GM21786 (cell line): ENCODE measurements at regions not wholly inside any gene's neighbourhood (a gene's known extent, or its start where the extent isn't known, plus 50 kb on each side); places are given as distances from the start of the nearest gene placed in this dataset.
"Not testable (repeated sequence)": the region's sequence is repeated elsewhere in the genome, so short reads cannot be mapped to it uniquely, and the experiment has no call there.

Experiments
- ATAC-seq: cut with Tn5 transposase; IDR thresholded peaks from one replicate; pipeline ENCODE4 v1.9.1; 2021; ENCODE audit not compliant: unreplicated experiment

DNA sequence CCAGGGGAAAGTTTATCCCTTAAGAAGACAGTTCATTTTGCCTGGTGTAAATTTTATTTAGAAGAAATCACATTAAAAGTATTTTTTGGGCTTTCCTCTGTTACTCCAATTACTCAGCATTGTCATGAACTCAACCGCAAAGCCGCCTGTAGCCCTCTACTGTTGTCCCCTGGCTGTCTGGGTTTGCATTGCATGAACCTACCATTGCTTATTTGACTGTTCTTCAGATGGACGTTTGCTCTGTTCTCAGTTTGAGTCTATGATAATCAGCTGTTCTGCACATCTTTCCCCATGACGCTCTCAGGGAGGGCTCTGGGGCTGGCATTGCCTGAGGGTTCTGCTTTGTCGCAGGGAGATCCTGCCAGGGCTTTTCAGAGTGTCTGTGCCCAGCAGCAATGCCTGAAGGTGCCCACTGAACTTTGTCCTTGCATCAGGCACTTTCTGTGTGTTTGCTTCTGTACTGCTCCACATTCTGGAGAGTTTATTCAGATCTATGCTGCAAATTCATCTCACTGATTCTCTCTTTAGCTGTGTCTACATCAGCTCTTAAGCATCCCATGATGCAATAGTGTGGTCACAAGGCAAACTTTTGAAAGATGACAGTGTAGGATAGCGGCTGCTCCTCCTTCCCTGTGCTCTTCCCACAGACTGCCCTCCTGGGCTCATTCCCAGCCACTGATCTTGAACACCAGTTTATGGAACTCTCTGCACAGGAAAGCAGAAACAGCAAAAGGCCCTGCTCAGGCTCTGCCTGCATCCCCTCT is 370.8 kb downstream of the TMEM121 start:
- ATAC-seq, result not testable (repeated sequence)

DNA sequence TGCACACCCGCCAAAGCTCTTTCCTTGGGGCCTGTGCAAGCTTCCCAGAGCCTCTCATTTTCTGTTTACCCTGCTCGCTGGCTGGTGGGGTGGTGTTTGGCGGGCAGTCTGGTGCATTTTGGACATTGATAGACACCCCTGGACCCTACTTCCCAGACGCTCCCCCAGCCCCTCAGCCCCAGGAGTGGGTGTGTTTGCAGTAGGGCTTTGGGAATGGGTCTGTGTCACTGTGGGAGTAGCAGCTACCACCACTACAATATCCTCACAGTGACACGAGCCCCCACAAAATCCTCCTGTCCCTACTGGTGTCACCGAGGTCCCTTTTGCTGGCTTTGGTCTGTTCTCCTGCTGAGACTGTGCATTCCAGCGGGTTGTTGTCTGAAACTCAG is 371.3 kb downstream of the TMEM121 start:
- no peak for ATAC-seq

DNA sequence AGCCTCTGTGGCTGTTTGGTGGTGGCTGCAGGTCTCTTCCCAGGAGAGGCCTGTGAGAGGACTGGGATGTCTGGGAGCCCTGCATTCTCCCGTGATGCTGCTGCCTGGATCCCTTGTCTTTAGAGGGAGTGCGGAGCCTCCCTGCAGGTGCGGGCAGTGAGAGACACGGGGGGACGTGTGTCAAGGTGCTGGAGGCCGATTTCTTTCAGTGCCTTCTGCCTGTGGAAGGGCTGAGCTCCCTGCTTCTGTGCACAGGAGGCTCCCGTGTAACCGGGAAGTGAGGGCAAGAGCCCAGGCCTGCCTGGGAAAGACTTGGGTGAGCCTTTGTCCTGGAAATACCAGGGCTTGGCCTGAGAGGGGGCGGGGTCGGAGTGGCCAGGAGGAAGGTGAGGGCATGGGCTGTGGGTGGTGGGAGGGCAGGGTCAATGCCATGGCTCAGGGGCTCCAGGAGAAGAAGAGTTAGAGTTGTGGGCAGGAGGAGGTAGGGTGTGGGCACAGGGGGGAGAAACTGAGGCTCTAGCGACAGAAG is 372.2 kb downstream of the TMEM121 start:
- no peak for ATAC-seq

DNA sequence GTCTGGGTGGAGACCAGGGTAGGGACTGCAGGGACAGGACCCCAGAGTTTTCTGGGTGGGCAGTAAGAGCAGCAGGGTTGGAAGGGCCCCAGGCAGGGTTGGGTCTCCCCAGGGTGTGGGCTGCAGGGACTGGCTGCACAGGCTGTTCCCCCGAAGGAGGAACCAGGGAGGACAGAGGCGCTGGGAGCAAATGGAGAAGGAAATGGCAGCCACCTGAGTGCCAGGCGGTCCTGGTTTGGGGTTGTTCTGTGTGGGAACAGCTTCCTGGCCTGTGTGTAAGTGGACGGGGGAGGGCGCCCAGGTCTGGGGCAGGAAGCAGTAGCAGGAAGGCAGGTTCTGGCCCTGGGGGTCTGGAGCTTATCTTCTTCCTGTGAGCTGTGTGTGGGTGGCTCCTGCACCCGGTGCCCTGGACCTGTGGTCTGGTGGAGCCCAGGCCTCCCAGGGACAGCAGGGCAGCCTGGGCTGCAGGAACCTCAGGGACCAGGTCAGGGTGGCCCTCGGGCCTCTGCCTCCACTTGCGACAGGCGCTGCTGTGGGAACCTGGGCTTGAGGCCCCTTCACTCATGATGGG is 372.8 kb downstream of the TMEM121 start:
- ATAC-seq, result no peak

- ATAC-seq, result no peak
These were observed 373.4 kb downstream of the TMEM121 start for GRCh38 chr14:105899657-105900397.

DNA sequence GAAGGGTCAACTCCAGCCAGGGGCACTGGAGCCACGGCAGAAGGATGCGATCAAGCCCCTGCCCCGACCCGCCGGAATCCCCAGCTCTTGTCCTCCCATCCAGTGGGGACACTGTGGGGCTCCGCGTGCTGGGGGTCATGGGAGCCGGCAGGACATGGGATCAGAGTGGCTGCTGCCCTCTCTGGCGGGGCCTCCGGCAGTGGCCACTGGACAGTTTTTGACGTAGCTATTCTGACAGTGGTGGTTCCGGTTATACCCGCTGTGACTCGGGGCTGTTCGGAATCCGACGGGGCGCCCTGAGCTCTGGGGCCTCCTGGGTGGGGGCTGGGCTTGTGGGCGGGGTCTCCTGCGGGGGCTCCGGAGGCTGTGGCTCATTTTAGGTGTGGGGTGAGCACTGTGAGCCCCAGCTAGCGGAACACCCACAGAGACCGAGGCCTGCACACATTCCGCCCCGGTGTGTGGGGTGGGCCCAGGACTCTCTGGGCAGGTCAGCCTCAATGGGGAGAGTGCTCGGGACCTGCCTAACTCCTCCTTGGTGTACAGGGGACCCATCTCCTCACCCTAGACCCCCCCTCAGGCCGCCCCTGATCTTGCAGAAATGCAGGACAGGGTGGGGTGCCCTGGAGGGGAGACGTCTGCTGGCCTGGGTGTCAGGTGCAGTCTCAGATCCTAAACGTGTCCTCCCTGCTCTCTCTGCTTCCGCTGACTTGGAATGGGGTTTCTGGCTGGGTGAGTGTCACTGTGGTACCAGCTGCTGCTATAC is 374.2 kb downstream of the TMEM121 start:
- no peak for ATAC-seq

GRCh38 chr14:105901226-105901625 is 374.8 kb downstream of the TMEM121 start:
- no peak for ATAC-seq

GRCh38 chr14:105902131-105902898 is 375.9 kb downstream of the TMEM121 start:
- ATAC-seq, result no peak

- ATAC-seq, result not testable (repeated sequence)
These were observed 376.4 kb downstream of the TMEM121 start for GRCh38 chr14:105902899-105903165.

DNA sequence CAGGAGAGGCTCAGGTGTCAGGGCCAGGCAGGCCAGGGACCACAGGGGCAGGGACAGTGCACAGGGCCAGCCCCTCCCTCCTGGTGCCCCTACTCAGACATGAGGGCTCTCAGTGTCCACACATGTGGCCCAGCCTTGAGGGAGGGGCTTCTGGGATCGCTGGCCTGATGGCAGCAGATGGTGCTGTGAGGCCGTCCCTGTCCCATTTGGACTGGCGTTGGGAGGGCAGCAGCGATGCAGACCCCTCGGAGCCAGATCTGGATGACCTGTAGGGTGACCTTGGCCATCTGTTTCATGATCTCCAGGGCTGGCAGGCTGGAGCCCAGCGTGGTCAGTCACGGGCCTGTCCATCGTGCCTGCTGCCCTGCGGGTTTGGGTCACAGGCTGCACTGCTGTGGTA is 377.6 kb downstream of the TMEM121 start:
- no peak for ATAC-seq

DNA sequence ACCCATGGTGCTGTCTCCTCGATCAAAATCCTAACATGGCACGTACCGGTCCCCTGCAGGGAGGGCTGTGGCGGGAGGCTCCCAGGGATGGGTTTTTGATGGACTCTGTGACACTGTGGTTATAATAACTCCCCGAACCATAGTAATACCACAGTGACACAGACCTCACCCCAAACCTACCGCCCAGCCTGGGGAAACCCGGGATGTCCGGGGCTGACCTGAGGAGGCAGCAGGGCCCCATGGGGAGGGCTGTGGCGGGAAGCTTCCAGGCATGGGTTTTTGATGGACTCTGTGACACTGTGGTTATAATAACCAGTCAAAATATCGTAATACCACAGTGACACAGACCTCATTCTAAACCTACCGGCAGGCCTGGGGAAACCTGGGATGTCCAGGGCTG is 378.0 kb downstream of the TMEM121 start:
- no peak for ATAC-seq

- no peak for ATAC-seq
These were observed 379.1 kb downstream of the TMEM121 start for GRCh38 chr14:105905456-105905855.

- ATAC-seq, result no peak
These were observed 380.9 kb downstream of the TMEM121 start for GRCh38 chr14:105907276-105907675.

DNA sequence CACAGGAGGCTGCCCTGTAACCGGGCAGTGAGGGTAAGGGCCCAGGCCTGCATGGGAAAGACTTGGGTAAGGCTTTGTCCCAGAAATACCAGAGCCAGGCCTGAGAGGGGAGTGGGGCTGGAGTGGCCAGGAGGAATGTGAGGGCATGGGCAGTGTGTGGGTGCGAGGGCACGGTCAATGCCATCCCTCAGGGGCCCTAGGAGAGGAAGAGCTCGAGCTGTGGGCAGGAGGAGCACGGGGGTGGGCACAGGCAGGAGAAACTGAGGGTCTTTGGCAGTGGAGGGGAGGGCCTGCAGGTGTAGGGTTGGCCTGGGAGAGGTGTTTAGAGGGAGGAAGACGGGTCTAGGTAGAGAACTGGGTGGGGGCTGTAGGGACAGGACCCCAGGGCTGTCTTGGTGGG is 381.6 kb downstream of the TMEM121 start:
- no peak for ATAC-seq

- no peak for ATAC-seq
These were observed 382.1 kb downstream of the TMEM121 start for GRCh38 chr14:105908481-105908911.

- ATAC-seq, result no peak
These were observed 382.9 kb downstream of the TMEM121 start for GRCh38 chr14:105909046-105909827.

DNA sequence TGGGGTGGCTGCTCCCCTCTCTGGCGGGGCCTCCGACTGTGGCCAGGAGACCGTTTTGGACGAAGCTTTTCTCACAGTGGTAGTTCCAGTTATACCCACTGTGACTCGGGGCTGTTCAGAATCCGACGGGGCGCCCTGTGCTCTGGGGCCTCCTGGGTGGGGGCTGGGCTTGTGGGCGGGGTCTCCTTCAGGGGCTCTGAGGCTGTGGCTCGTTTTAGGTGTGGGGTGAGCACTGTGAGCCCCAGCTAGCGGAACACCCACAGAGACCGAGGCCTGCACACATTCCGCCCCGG is 383.4 kb downstream of the TMEM121 start:
- not testable (repeated sequence) for ATAC-seq

GRCh38 chr14:105910426-105910825 is 384.0 kb downstream of the TMEM121 start:
- no peak for ATAC-seq

DNA sequence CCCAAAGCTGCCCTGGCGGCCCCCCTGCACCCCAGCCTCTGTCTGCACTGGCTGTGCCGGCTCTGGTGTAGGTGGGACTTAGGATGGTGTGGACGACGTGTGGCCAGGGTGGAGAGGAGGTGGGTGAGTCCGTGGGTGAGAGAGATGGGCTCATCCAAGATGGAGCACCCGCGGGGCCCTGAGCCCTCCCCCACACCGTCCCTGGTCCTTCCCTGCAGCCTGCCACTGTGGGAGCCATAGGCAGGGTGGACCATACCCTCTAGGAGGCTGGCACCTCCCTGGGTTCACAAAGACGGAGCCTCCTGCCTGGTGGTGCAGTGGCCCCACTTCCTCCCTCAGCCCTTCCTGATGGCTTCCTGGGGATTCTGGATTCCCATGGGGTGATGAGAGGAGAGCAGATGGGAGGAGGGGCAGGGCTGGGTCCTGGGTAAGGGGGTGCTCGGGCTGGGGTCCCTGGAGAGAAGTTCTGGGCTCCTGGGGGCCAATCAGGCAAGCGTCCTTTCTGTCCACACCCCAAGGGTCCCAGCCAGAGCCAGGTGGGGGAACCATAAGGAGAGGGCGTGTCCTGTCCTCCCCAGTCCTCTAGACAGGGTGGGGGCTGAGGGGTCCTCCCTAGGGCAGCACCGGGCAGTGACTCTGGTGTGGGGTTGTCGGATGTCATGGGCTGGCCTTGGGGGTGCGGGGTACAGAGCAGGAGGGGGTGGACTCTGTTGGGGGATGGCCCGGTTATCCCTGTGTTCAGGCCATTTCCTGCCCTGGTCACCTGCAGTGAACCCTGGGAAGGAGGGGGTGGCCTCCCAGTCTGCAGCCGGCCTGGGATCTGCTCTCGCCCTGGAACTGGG is 384.8 kb downstream of the TMEM121 start:
- ATAC-seq, result no peak
